Superior temporal gyrus (tissue), 1 donor: ENCODE measurements at regions not wholly inside any gene's neighbourhood (a gene's known extent, or its start where the extent isn't known, plus 50 kb on each side); places are given as distances from the start of the nearest gene placed in this dataset.

Experiments
- DNase-seq: peaks from one replicate; pipeline ENCODE4 v3.0.0-alpha.2; 2016; ENCODE audit errors: extremely low spot score

GRCh38 chr3:96101006-96101560, 713.3 kb upstream of the EPHA6 start:
- DNase-seq, result no peak

DNA sequence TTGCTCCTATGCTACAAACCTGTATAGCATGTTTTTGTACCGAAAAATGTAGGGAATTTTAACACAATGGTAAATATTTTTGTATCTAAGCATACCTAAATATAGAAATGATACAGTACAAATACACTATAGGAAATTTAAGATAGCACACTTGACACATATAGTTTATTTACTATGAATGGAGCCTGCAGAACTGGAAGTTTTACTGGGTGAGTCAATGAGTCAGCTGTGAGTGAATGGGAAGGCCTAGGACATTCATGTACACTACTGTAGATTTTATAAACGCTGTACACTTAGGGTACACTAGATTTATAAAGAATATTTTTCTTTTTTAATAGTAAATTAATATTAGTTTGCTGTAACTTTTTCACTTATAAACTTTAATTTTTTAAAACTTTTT, 707.7 kb upstream of the EPHA6 start:
- no peak for DNase-seq
